Activated T-helper 1 cell treated with Interleukin-2 at 50 U/mL for 16 hours (primary cell): ENCODE measurements at regions not wholly inside any gene's neighbourhood (a gene's known extent, or its start where the extent isn't known, plus 50 kb on each side); places are given as distances from the start of the nearest gene placed in this dataset.
"Not testable (repeated sequence)": the region's sequence is repeated elsewhere in the genome, so short reads cannot be mapped to it uniquely, and the experiment has no call there.

Experiments
- DNase-seq: peaks from one replicate; pipeline ENCODE4 v3.0.0-alpha.2; 2020; ENCODE audit warnings: low read depth

GRCh38 chr10:90028312-90028711, 326.9 kb downstream of the KIF20B start:
- no peak for DNase-seq

DNA sequence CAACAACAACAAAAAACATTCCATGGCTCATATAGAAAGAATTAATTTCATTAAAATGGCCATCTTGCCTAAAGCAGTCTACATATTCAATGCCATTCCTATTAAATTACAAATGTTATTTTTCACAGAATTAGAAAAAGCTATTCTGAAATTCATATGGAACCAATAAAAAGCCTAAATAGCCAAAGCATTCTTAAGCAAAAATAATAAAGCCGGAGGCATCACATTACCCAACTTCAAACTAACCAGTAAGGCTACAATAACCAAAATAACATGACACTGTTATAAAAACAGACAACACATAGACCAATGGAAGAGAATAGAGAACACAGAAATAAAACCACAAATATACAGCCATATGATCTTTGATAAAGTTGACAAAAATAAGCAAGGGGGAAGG, 330.4 kb downstream of the KIF20B start:
- DNase-seq = no peak

DNA sequence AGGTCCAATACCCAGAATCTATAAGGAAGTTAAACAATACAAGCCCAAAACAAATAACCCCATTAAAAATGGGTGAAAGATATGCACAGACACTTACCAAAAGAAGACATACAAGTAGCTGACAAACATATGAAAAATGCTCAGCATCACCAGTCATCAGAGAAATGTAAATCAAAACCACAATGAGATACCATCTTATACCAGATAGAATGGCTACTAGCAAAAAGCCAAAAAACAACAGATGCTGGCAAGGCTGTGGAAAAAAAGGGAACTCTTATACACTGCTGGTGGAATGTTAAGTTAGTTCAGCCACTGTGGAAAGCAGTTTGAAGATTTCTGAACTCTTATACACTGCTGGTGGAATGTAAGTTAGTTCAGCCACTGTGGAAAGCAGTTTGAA, 331.1 kb downstream of the KIF20B start:
- no peak for DNase-seq

DNA sequence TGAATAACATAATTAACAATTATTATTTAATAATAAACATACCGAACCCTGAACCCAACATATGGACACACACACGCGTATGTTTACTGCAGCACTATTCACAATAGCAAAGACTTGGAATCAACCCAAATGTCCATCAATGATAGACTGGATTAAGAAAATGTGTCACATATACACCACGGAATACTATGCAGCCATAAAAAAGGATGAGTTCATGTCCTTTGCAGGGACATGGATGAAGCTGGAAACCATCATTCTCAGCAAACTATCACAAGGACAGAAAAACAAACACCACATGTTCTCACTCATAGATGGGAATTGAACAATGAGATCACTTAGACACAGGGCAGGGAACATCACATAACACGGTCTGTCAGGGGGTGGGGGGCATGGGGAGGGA, 333.5 kb downstream of the KIF20B start:
- not testable (repeated sequence) for DNase-seq

GRCh38 chr10:90041585-90041984, 340.2 kb downstream of the KIF20B start:
- no peak for DNase-seq

DNA sequence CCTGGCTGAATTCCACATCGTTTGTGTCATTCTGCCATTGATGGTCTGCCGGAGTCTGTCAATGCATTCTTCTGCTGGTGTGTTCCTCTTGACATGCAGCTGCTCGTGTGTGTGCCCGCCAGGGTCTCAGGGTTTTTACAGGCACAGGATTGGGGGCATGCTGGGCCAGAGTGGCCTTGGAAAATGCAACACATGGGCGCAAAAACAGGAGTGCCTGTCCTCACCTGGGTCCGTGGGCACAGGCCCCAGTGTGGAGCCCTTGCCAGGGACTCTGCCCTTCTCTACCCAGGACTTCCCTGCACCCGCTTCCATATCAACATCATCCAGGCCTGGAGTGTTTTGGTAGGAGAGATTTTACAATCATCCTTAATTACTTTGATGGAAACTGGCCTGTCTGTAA, 340.7 kb downstream of the KIF20B start:
- no peak for DNase-seq

DNA sequence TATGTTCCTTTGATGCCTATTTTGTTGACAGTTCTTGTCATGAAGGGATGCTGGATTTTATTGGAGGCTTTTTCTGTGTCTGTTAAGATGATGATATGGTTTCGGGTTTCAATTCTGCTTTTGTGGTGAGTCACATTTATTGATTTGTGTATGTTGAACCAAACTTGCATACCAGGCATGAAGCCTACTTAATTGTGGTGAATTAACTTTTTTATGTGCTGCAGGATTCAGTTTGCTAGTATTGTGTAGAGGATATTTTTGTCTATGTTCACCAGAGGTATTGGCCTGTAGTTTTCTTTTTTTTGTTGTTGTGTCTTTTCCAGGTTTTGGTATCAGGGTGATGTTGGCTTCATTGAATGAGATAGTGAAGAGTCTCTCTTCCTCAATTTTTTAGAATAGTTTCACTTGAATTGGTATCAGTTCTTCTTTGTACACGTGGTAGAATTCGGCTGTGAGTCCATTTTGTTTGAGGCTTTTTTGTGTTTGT, 345.9 kb downstream of the KIF20B start:
- DNase-seq = no peak

GRCh38 chr10:90051053-90051452, 349.7 kb downstream of the KIF20B start:
- DNase-seq = no peak

- no peak for DNase-seq
Measured at GRCh38 chr10:90051474-90051873, 350.1 kb downstream of the KIF20B start.

GRCh38 chr10:90062786-90063185, 361.4 kb downstream of the KIF20B start:
- no peak for DNase-seq

- no peak for DNase-seq
Measured at GRCh38 chr10:90064295-90064694, 362.9 kb downstream of the KIF20B start.

- no peak for DNase-seq
Measured at GRCh38 chr10:90066435-90066834, 365.0 kb downstream of the KIF20B start.

GRCh38 chr10:90075995-90076394, 374.6 kb downstream of the KIF20B start:
- no peak for DNase-seq

- no peak for DNase-seq
Measured at GRCh38 chr10:90079819-90080218, 378.4 kb downstream of the KIF20B start.

DNA sequence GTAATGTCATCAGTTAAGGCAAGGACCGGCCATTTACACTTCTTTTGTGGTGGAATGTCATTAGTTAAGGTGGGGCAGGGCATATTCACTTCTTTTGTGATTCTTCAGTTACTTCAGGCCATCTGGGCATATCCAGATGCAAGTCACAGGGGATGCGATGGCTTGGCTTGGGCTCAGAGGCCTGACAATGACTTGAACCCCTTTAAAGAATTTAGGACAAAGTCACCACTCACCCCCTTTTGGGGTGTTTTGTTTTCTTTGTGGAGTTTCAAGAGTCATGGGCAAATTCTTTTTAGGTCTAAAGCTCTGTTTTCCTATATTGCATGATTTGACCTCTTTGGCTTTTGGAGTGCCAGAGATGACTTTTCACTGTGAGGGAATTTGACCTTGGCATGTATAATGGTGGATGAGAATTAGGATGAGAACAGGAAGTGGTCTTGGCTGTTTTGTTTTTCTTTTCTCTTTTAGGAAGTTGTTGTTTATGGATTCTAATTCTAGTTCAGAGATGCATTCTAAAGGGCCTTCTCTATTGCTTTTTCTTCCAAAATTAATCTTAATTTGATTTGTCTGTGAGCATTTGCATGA, 385.3 kb downstream of the KIF20B start:
- DNase-seq = not testable (repeated sequence)

DNA sequence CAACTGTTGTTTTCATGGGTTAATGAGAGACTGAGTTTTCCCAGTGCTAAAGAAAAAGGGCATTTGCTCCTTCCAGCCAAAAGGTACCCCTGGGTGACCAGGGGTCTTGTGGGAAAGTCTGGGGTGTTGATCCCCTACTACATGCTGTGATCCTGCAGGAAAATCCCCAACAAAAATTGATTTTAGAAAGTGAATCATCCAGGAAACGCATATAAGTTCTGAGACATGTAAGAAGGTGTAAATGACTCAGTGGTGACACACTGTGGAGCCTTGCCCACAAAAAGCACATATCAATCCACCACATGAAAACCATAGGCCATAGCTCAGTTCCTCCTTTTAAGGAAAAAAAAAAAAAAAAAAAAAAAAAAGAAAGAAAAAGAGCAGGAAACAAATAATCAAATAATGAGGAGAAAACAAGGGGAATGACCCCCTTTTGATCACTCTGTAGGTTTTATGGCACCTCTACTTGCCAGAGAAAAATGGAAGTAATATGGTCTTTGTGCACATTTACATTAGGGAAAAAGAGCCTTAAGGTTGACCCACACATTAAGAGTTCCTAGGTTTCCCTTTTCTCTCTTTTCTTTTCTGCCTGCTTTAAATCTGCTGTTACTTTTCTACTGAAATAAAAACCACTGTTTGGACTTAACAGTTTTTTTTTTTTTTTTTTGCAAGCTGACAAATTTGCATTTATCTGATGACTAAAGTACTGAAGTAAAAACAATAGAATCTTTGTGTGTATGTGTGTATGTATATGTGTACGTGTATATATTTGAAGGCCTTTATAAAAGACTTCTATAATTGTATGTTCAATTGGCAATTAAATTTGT, 386.0 kb downstream of the KIF20B start:
- no peak for DNase-seq

- DNase-seq = no peak
Measured at GRCh38 chr10:90088024-90088317, 386.6 kb downstream of the KIF20B start.

GRCh38 chr10:90089719-90090118, 388.3 kb downstream of the KIF20B start:
- DNase-seq = no peak

DNA sequence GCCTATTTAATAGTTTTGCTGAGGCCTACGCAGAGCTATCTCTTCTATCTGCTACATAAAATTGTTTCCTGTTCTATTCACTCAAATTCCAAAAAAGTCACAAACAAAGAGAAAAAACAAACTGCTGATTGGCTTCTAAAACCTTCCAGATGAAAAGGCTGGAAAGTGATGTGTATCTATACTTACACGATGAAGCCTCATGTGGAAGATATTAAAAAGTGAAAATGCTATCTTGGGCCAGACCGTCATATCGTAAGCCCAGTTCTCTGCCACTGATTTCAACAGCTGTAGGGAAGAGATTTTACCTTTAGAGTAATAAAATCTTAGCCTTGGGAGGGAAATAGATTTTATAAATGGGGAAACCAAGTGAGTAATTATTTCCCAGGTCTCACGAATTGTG, 394.8 kb downstream of the KIF20B start:
- no peak for DNase-seq

DNA sequence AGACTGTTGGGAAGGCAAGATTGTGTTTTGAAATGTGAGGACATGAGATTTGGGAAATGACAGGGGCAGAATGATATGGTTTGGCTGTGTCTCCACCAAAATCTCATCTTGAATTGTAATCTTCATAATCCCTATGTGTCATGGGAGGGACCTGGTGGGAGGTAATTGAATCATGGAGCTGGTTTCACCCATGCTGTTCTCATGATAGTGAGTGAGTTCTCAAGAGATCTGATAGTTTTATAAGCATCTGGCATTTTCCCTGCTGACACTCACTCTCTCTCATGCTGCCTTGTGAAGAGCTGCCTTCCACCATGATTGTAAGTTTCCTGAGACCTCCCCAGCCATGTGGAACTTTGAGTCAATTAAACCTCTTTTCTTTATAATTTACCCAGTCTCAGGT, 406.2 kb downstream of the KIF20B start:
- not testable (repeated sequence) for DNase-seq

GRCh38 chr10:90111671-90112070, 410.3 kb downstream of the KIF20B start:
- no peak for DNase-seq

DNA sequence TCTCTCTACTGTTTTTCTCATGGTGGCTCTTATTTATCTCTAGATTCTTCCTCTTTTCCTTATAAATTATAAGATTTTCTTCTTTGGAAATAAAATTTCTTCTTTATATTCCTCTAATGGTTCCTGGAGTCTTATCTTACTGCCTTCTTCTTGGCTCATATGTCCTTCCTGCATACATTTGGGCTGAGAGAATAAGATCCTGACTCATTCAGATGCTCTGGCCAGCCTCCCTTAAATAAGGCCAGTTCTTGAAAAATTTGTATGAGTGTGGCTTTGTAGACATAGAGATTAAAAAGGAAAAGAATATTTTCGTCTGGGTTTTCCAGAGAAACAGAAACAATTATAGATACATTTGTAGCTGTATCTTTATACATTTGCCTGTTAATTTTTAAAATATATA, 411.3 kb downstream of the KIF20B start:
- DNase-seq = no peak

- DNase-seq = not testable (repeated sequence)
Measured at GRCh38 chr10:90118567-90118966, 417.2 kb downstream of the KIF20B start.
